HepG2 (cell line): ENCODE measurements at regions not wholly inside any gene's neighbourhood (a gene's known extent, or its start where the extent isn't known, plus 50 kb on each side); places are given as distances from the start of the nearest gene placed in this dataset.

Source experiments
- ATAC-seq: fragments of 200-7000 bp; cut with Tn5 transposase; 3 replicates; pipeline ENCODE4 v1.9.1; 2020; ENCODE audit warnings: mild to moderate bottlenecking, moderate library complexity
- BruUV-seq: library from RNA; stranded (reverse); fragments of 400-500 nt; replicated peaks from 2 replicates; lab custom pipeline; 2021; lab: Mats Ljungman, UMichigan
- CTCF ChIA-PET: fragments of 300-600 bp; formaldehyde crosslinking; extraction: SDS; loops from one replicate; lab custom pipeline; 2021; ENCODE audit warnings: low total read pairs, inconsistent platforms, low intra/inter-chr PET ratio; lab: Yijun Ruan, JAX
- POLR2A ChIA-PET: fragments of 350-600 bp; sonication (Branson Sonifier 250); formaldehyde crosslinking; loops from one replicate; lab custom pipeline; 2020; ENCODE audit warnings: antibody characterized with exemption, inconsistent platforms; lab: Yijun Ruan, JAX
- DNase-seq: peaks from one replicate; pipeline ENCODE4 v3.0.0-alpha.2; 2015; ENCODE audit warnings: low spot score
- FAIRE-seq: peaks from 3 replicates; lab custom pipeline; 2011; peaks lifted over from hg19 to GRCh38; lab: Jason Lieb, UNC
- H2AFZ ChIP-seq: one replicate; pipeline ENCODE4 v1.6.1; 2011; ENCODE audit warnings: low read length, inconsistent platforms
- H3K27ac ChIP-seq: fragments of 300-600 bp; 3 replicates; pipeline ENCODE4 v1.8.0; 2011; ENCODE audit warnings: mixed run types, mild to moderate bottlenecking, mixed read lengths, low read length, inconsistent platforms; ENCODE audit not compliant: insufficient read depth; ENCODE audit errors: extremely low read length
- H3K27me3 ChIP-seq, 2 experiments: fragments of 200-600 bp in 1 of 2; 2 replicates in 1 of 2; 3 replicates in 1 of 2; pipeline versions ENCODE4 v1.6.0 to v1.8.0; 2011; ENCODE audit warnings: low read length in 2 of 2, mild to moderate bottlenecking in 2 of 2, moderate library complexity in 2 of 2, inconsistent platforms in 1 of 2; ENCODE audit not compliant: insufficient read depth in 2 of 2, control insufficient read depth in 1 of 2
- H3K36me3 ChIP-seq, 2 experiments: fragments of 200-600 bp in 1 of 2; replicated peaks in 1 of 2; 2 replicates in 1 of 2; 3 replicates in 1 of 2; pipeline versions ENCODE4 v1.5.1 to v1.8.0; 2011; ENCODE audit warnings: low read length in 2 of 2, inconsistent platforms in 1 of 2; ENCODE audit not compliant: insufficient read depth in 2 of 2, control insufficient read depth in 1 of 2
- H3K4me1 ChIP-seq: 2 replicates; pipeline ENCODE4 v1.5.1; 2012; ENCODE audit warnings: low read length, inconsistent platforms; ENCODE audit not compliant: insufficient read depth
- H3K4me2 ChIP-seq: 2 replicates; pipeline ENCODE4 v1.6.0; 2011; ENCODE audit warnings: low read depth, low read length, inconsistent platforms
- H3K4me3 ChIP-seq, 3 experiments: fragments of 200-600 bp in 1 of 3; sonication (generic), shearing (Covaris generic) in 1 of 3; replicated peaks in 1 of 3; 2 replicates each; pipeline ENCODE4 v1.5.1; 2011 to 2016; ENCODE audit warnings: low read length in 3 of 3, inconsistent platforms in 2 of 3, low read depth in 2 of 3, mild to moderate bottlenecking in 2 of 3, control low read depth in 1 of 3, mixed read lengths in 1 of 3; ENCODE audit not compliant: insufficient read depth in 1 of 3
- H3K79me2 ChIP-seq: one replicate; pipeline ENCODE4 v1.6.1; 2011; ENCODE audit warnings: low read length, inconsistent platforms; ENCODE audit not compliant: insufficient read depth
- H3K9ac ChIP-seq: 2 replicates; pipeline ENCODE4 v1.6.0; 2011; ENCODE audit warnings: mild to moderate bottlenecking, low read depth, low read length, inconsistent platforms; ENCODE audit not compliant: insufficient read depth
- H3K9me3 ChIP-seq: 2 replicates; pipeline ENCODE4 v1.5.1; 2012; ENCODE audit warnings: mild to moderate bottlenecking, low read length
- H4K20me1 ChIP-seq: 2 replicates; pipeline ENCODE4 v1.6.0; 2011; ENCODE audit warnings: inconsistent platforms, mild to moderate bottlenecking, low read length, moderate library complexity; ENCODE audit not compliant: insufficient read depth
- AKAP8 ChIP-seq: sonication (generic); formaldehyde crosslinking; IDR thresholded peaks from 2 replicates; pipeline ENCODE4 v1.5.1; 2020; ENCODE audit warnings: mild to moderate bottlenecking, missing genetic modification reagents
- ARID5B ChIP-seq: IDR thresholded peaks from 2 replicates; pipeline ENCODE4 v1.4.0; 2020; ENCODE audit warnings: mild to moderate bottlenecking, missing genetic modification reagents
- GTF3A ChIP-seq: sonication (generic); formaldehyde crosslinking; conservative IDR thresholded peaks from 2 replicates; pipeline ENCODE4 v1.4.0; 2020; ENCODE audit warnings: mild to moderate bottlenecking, missing genetic modification reagents
- NR3C1 ChIP-seq: sonication (generic); formaldehyde crosslinking; IDR thresholded peaks from 2 replicates; pipeline ENCODE4 v1.4.0; 2020; ENCODE audit warnings: missing genetic modification reagents
- RFX1 ChIP-seq: fragments of 450-650 bp; IDR thresholded peaks from 2 replicates; pipeline ENCODE4 v1.6.1; 2017
- ZNF224 ChIP-seq: sonication (generic); formaldehyde crosslinking; IDR thresholded peaks from 2 replicates; pipeline ENCODE4 v1.5.0; 2020; ENCODE audit warnings: mild to moderate bottlenecking, missing genetic modification reagents
- ZNF256 ChIP-seq: sonication (generic); formaldehyde crosslinking; conservative IDR thresholded peaks from 2 replicates; pipeline ENCODE4 v1.4.0; 2020; ENCODE audit warnings: missing genetic modification reagents
- ZNF792 ChIP-seq: IDR thresholded peaks from 2 replicates; pipeline ENCODE4 v1.6.1; 2016
- WGBS: methylation state at CpG from one replicate; pipeline ENCODE4 v1.1.6; 2017; ENCODE audit warnings: low lambda C conversion rate; 5-methylcytosine and 5-hydroxymethylcytosine counted together
- in situ Hi-C: cut with HindIII; loops from 2 replicates; pipeline ENCODE4 v1.10.0; 2017; ENCODE audit warnings: low pct_unique_long_range_greater_than_20kb; ENCODE audit not compliant: extremely low pct_ligation_motif_present
- intact Hi-C: fragments of 100-400 bp; cut with micrococcal nuclease; formaldehyde crosslinking; loops from one replicate; pipeline ENCODE4 v1.10.0; 2022; ENCODE audit not compliant: unreplicated experiment
- TF ChIP-seq, protein P1 (sequence below): sonication (generic); formaldehyde crosslinking; IDR thresholded peaks from 2 replicates; pipeline ENCODE4 v1.5.1; 2020; ENCODE audit warnings: mild to moderate bottlenecking, missing genetic modification reagents, borderline replicate concordance
- TF ChIP-seq, protein P2 (sequence below): sonication (generic); formaldehyde crosslinking; IDR thresholded peaks from 2 replicates; pipeline ENCODE4 v1.4.0; 2020; ENCODE audit warnings: missing genetic modification reagents

- TF ChIP-seq RFX1 (no peak), AKAP8 (CRISPR knock-in tag) (no peak), NR3C1 (CRISPR knock-in tag) (no peak), ZNF256 (CRISPR knock-in tag) (no peak), GTF3A (CRISPR knock-in tag) (no peak), ZNF224 (CRISPR knock-in tag) (no peak)
- TF ChIP-seq, all 625 proteins: peak for 0
Observed at GRCh38 chr13:53537586-53537985, 509.0 kb downstream of the OLFM4 start (continued).

DNA sequence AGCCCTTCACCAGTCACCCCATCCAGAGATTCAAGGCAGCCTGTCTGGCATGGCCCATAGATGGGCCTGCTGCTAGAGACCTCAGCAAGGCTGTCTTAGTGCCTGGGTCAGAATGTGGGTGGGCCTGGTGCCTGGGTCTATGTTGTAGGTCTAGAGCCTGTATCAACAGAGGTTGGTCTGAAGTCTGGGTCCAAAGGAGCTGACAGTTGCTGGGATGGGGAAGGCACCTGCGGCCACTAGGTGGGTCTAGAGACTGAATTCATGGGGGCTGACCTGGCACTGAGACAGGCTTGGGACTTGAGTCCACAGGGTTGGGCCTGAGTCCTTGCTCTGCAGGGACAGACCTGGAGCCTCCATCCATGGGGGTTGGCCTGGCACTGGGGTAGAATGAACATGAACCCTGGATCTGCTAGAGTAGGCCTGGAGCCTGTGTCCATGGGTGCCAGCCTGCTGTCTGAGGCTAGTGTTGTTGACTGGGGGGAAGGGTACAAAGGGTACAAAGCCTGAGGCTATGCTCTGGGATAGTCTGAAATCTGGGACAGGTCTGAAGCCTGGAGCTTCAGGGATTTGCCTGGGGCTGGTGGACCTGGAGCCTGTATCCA lies 516.8 kb downstream of the OLFM4 start:
- peaks cover 86% of the 10 kb centered on the region for H3K9me3 ChIP-seq
- DNase-seq (no peak), FAIRE-seq (no peak), ATAC-seq (no peak)
- H3K27ac ChIP-seq = no peak overlapping the region
- no TSS peak for BruUV-seq
- H3K4me3 ChIP-seq = no peak overlapping the region
- intact Hi-C loops = no loop called here
- H4K20me1 ChIP-seq = no peaks in the 10 kb centered on the region
- WGBS = no CpG with 5 or more reads among the region's 1 CpG
- H2AFZ ChIP-seq = no peak overlapping the region
- CTCF ChIA-PET = no interaction called here
- no peaks in the 10 kb centered on the region for H3K79me2 ChIP-seq
- H3K9ac ChIP-seq = no peak overlapping the region
- POLR2A ChIA-PET = no interaction called here
- H3K4me1 ChIP-seq = no peaks in the 10 kb centered on the region
- H3K36me3 ChIP-seq = no peaks in the 10 kb centered on the region
- no peaks in the 10 kb centered on the region for H3K27me3 ChIP-seq
- H3K4me2 ChIP-seq = no peak overlapping the region
- in situ Hi-C loops = no loop called here
- TF ChIP-seq, protein P1, sequence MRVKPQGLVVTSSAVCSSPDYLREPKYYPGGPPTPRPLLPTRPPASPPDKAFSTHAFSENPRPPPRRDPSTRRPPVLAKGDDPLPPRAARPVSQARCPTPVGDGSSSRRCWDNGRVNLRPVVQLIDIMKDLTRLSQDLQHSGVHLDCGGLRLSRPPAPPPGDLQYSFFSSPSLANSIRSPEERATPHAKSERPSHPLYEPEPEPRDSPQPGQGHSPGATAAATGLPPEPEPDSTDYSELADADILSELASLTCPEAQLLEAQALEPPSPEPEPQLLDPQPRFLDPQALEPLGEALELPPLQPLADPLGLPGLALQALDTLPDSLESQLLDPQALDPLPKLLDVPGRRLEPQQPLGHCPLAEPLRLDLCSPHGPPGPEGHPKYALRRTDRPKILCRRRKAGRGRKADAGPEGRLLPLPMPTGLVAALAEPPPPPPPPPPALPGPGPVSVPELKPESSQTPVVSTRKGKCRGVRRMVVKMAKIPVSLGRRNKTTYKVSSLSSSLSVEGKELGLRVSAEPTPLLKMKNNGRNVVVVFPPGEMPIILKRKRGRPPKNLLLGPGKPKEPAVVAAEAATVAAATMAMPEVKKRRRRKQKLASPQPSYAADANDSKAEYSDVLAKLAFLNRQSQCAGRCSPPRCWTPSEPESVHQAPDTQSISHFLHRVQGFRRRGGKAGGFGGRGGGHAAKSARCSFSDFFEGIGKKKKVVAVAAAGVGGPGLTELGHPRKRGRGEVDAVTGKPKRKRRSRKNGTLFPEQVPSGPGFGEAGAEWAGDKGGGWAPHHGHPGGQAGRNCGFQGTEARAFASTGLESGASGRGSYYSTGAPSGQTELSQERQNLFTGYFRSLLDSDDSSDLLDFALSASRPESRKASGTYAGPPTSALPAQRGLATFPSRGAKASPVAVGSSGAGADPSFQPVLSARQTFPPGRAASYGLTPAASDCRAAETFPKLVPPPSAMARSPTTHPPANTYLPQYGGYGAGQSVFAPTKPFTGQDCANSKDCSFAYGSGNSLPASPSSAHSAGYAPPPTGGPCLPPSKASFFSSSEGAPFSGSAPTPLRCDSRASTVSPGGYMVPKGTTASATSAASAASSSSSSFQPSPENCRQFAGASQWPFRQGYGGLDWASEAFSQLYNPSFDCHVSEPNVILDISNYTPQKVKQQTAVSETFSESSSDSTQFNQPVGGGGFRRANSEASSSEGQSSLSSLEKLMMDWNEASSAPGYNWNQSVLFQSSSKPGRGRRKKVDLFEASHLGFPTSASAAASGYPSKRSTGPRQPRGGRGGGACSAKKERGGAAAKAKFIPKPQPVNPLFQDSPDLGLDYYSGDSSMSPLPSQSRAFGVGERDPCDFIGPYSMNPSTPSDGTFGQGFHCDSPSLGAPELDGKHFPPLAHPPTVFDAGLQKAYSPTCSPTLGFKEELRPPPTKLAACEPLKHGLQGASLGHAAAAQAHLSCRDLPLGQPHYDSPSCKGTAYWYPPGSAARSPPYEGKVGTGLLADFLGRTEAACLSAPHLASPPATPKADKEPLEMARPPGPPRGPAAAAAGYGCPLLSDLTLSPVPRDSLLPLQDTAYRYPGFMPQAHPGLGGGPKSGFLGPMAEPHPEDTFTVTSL (CRISPR knock-in tag) = no peak
- TF ChIP-seq ZNF792 (CRISPR knock-in tag) = no peak
- no peak for TF ChIP-seq ARID5B (CRISPR knock-in tag)
- TF ChIP-seq, protein P2, sequence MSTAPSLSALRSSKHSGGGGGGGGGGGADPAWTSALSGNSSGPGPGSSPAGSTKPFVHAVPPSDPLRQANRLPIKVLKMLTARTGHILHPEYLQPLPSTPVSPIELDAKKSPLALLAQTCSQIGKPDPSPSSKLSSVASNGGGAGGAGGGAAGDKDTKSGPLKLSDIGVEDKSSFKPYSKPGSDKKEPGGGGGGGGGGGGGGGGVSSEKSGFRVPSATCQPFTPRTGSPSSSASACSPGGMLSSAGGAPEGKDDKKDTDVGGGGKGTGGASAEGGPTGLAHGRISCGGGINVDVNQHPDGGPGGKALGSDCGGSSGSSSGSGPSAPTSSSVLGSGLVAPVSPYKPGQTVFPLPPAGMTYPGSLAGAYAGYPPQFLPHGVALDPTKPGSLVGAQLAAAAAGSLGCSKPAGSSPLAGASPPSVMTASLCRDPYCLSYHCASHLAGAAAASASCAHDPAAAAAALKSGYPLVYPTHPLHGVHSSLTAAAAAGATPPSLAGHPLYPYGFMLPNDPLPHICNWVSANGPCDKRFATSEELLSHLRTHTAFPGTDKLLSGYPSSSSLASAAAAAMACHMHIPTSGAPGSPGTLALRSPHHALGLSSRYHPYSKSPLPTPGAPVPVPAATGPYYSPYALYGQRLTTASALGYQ (CRISPR knock-in tag) = no peak
